Cerebellar nuclear complex (tissue), 1 donor: ENCODE measurements at regions not wholly inside any gene's neighbourhood (a gene's known extent, or its start where the extent isn't known, plus 50 kb on each side); places are given as distances from the start of the nearest gene placed in this dataset.

Experiments used
- DNase-seq, 2 experiments: peaks; one replicate each; lab custom pipeline; 2025; lab: John Stamatoyannopoulos, UW

DNA sequence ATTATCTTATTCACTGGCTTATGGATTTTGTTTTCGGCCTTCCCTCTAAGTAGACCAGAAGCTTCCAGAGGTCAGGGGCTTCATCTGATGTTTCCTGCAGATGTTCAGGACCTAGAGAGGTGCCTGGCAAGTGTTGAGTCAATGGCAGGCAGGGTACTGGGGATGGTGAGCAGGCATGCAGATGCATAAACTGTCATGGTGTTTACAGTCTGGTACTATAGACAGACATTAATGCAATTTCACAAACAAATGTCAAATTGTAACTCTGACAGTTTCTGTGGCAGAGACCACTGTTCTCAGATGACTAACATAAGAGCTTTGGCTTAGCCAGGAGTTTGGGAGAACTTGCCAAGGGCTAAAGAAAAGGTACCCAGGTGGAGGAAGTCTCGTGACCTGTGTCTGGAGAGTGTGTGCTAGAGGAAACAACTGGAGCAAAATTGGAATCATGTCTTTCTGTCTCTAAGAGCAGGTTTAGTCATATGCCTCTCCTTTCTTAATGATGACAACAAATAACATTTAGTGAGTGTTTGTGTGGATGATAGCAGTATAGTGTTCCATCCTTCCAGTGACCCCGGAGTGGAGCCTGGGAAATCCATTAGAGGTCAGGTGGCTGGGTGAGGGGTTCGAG lies 53.7 kb upstream of the TRAK1 start:
- no peak for DNase-seq

GRCh38 chr3:42036483-42036823 lies 54.7 kb upstream of the TRAK1 start:
- DNase-seq, result no peak

- DNase-seq, result no peak
These were observed 55.2 kb upstream of the TRAK1 start for GRCh38 chr3:42035816-42036482.

- no peak for DNase-seq
These were observed 56.1 kb upstream of the TRAK1 start for GRCh38 chr3:42035007-42035406.

GRCh38 chr3:42033741-42034140 lies 57.4 kb upstream of the TRAK1 start:
- no peak for DNase-seq

GRCh38 chr3:42032693-42033349 lies 58.3 kb upstream of the TRAK1 start:
- DNase-seq, result peak; percentile 11 to 63

DNA sequence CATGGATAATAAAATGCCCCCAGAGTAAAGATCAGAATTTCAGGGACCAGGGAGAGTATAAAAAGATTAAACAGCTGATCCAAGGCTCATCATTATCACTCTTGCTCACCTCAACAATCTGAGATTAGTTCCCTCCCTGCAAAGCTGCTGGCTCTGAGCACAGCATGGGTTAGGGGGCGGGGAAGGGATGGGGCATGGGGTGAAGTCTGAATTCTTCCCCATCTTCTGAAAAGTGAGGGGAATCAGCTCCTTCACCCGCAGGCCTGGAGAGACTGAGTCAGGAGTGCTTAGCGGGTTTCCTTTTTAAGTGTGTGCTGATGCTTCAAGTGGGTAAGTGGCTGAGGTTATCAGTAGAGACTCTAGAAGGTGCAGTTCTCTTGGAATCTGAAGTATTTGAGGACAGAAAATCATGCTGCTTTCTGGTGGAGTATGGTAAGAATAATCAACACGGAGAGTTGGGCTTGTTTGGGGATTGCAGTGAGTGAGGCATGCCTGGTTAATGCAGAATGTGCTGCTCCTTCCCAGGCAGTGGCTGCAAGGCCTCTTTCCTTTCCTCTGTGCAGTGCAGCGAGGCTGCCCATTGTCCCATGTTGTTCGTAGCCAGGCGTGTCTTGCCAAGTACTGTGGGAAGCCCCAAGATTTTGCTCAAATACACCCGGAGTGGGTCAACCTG lies 59.2 kb upstream of the TRAK1 start:
- no peak for DNase-seq

GRCh38 chr3:42028474-42028873 lies 62.7 kb upstream of the TRAK1 start:
- DNase-seq, result no peak

DNA sequence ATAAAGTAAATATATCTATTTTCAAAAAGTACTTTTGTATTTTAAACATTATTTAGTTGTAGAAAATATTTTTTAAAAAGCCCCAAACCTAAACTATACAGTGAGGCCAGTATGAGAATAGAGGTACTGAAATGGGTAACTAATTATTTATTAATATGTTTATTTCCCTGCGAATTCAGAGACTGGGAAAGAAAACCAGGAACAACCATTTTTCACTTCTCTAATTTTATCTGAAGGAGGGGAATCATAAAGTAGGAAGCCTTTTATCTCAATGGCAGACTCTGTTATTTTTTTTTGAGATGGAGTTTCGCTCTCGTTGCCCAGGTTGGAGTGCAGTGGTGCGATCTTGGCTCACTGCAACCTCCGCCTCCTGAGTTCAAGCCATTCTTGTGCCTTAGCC lies 63.6 kb upstream of the TRAK1 start:
- no peak for DNase-seq

DNA sequence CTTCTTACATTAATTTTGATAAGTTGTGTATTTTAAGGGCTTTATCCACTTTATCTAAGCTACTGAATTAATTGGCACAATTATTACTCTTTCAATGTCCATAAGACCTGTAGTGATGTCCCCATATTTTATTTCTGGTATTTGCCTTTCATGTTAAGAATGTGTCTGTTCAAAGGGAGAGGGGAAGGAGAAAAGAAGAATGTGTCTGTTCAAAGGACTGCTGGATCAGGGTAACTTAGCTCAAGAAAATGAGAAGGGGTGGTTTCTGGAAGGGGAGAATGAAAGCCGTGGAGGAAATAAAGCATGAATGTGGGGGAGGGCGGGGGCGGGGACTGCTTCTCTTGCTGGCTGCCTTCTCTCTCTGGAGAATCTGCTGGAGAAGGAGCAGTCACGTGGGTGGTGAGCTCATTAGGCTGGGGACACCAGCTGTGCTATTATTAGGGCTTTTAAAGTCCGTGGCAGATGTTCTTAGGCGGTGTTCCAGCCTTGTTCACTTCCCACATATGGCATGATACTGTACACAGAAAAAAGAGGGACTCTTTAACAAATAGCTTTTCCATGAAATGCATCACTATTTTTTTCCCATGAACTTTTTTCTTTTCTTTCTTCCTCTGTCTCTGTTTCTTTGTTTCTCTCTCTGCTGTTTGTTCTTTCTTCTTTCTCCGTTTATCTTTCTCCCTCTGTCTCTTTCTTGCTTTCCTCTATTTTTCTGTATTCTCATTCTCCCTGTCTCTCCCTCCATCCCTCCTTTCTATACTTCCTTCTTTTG lies 63.7 kb upstream of the ULK4 start:
- no peak for DNase-seq

DNA sequence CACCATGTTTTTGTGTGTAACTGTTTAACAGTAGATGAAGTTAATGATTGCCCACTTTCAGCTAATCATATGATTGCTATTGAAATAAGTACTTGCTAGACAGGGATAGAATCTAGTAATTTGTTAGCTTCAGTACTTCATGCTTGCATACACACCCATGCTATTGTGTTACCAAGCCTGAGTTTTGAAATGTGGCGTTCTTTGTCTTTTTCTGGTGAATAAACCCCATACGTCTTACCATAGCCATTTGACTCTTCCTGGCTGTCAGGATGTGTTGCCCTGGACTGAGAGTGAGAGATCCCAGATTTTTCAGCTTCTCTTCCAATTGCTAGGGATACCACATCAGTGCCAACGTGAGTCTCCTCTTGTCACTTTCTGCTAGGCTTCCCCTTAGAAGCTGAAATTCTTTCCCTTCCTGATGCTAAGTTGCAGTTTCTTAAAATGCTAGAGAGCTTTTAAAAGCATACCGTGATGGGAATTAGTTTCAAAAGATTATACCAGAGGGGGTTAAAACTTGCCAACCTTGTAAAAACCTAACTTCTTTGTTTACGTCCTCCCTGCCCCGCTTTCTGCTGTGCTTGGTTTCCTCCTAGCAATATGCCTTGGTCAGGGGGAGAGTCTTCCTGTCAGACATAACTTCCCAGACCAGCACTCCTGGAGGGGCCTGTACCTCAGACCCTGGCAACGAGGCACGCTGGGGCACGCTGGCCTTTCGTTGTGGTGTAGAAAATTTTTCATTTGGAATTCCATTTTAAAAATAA lies 62.9 kb upstream of the ULK4 start:
- DNase-seq, result no peak

DNA sequence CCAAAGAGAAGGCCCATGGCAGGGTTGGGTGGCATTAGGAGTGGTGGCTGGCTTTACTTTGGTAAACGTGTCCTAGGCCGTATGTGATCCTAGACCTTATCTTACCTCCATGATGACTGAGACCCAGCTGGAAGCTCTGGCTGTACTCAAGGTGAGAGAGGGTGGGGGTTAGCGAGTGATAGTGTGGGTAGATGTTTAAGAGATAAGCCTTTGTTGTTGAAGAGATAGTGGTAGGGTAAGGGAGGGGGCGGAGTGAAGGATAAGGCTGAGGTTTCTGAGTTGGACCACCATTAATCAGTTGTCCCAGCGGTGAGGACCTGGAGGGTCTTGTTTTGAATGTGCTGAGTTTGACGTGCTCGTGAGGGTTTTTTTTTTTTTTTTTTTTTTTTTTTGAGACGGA lies 61.5 kb upstream of the ULK4 start:
- DNase-seq, result no peak

DNA sequence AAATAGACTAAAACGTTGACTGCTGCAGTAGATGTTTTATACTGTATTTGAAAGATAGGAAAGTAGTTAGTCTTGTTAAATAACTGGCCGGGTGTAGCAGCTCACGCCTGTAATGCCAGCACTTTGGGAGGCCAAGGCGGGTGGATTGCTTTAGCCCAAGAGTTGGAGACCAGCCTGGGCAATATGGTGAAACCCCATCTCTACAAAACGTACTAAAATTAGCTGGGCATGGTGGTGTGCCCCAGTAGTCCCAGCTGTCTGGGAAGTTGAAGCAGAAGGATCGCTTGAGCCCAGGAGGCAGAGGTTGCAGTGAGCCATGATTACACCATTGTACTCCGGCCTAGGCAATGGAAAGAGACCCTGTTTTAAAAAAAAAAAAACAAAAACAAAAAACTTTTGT lies 60.5 kb upstream of the ULK4 start:
- no peak for DNase-seq

GRCh38 chr3:42020684-42021307 lies 58.9 kb upstream of the ULK4 start:
- DNase-seq, result no peak

GRCh38 chr3:42019953-42020260 lies 58.0 kb upstream of the ULK4 start:
- DNase-seq, result peak in 1 of 2 experiments; percentile 62

- DNase-seq, result no peak
These were observed 57.4 kb upstream of the ULK4 start for GRCh38 chr3:42019144-42019952.

- no peak for DNase-seq
These were observed 53.1 kb upstream of the ULK4 start for GRCh38 chr3:42014921-42015533.

GRCh38 chr3:42014458-42014920 lies 52.6 kb upstream of the ULK4 start:
- DNase-seq, result peak in 1 of 2 experiments; percentile 33

DNA sequence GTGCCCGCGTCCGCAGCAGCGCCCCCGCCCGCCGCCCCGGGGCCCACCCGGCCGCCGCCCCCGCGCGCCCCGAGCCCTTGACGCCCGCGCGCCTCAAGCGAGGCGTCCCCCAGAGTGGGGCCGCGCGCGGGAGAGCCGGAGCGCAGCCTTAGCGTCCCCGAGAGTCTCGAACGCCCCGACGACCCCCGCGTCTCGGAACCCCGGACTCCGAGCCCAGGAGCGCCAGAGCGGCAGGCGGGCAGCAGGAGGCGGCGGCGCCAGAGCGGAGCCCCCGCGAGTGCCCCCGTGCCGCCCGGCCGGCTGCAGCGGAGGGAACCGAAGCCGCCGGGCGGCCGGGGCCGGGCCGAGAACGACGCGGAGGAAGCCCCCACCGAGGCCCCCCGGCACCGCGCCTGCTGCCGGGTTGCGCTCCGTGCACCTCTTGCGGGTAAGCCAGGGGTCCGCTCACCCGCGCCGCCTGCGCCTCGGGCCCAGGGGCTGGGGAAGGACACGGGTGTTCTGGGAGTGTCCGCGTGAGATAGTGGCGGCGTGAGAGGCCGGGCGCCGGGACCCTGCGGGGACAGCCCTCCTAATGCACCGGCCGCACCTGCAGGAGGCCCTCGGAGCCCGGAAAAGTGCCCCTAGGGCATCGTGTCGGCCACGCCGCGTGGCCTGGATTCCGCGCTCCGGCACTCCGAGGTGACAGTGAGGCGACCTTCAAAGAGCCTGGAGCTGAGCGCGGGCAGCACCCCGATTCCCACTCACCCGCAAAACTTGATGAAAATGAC lies 52.0 kb upstream of the ULK4 start:
- DNase-seq, result no peak
